ENCODE measurements at regions not wholly inside any gene's neighbourhood (a gene's known extent, or its start where the extent isn't known, plus 50 kb on each side); places are given as distances from the start of the nearest gene placed in this dataset.

GRCh38 chr1:98813738-98814309 is 152.3 kb downstream of the SNX7 start:
- CTCF ChIA-PET = no interaction called here

GRCh38 chr1:98817821-98818220 is 156.3 kb downstream of the SNX7 start:
- Histone ChIP-seq H3K27me3 (ENCODE audit: control insufficient read depth in 1 of 2, insufficient read depth in 2 of 2, low read length in 2 of 2) (no peaks in the 10 kb centered on the region), H3K36me3 (ENCODE audit: insufficient read depth, low read length) (no peaks in the 10 kb centered on the region), H3K9me3 (ENCODE audit: control insufficient read depth in 1 of 2, insufficient read depth in 1 of 2, low read length in 2 of 2) (no peaks in the 10 kb centered on the region), H3K4me3 (ENCODE audit: low read length) (no peak overlapping the region), H3K4me1 (ENCODE audit: insufficient read depth, low read length) (no peaks in the 10 kb centered on the region), H3K27ac (ENCODE audit: low read depth in 1 of 2, low read length in 2 of 2) (no peak overlapping the region)
- ATAC-seq (ENCODE audit: poor library complexity) (no peak), DNase-seq (no peak)
- TF ChIP-seq CTCF (IDR thresholded peaks at IDR 0.05) = no peak
- peaks cover 21% of the 10 kb centered on the region for H3K4me1 Mint-ChIP-seq (ENCODE audit: low read depth)
- H3K36me3 Mint-ChIP-seq (ENCODE audit: low read depth) = no peaks in the 10 kb centered on the region
- intact Hi-C loops (cut with DNase I, micrococcal nuclease) = no loop called here
- no peaks in the 10 kb centered on the region for H3K27me3 Mint-ChIP-seq
- no peak overlapping the region for H3K4me3 Mint-ChIP-seq
- POLR2A ChIA-PET = no interaction called here
- CTCF ChIA-PET = no interaction called here
- H3K27ac Mint-ChIP-seq = no peak overlapping the region
- H3K9me3 Mint-ChIP-seq = no peaks in the 10 kb centered on the region

More at GRCh38 chr1:98813738-98814309, 152.3 kb downstream of the SNX7 start:
- H3K9me3 Mint-ChIP-seq = peaks cover 2% of the 10 kb centered on the region
- no peak for TF ChIP-seq CTCF (IDR thresholded peaks at IDR 0.05)
- Histone ChIP-seq H3K27ac (ENCODE audit: low read depth in 1 of 2, low read length in 2 of 2) (no peak overlapping the region), H3K27me3 (ENCODE audit: control insufficient read depth in 1 of 2, insufficient read depth in 2 of 2, low read length in 2 of 2) (no peaks in the 10 kb centered on the region), H3K4me3 (ENCODE audit: low read length) (no peak overlapping the region), H3K4me1 (ENCODE audit: insufficient read depth, low read length) (no peaks in the 10 kb centered on the region), H3K9me3 (ENCODE audit: control insufficient read depth in 1 of 2, insufficient read depth in 1 of 2, low read length in 2 of 2) (peaks cover 6 to 7% of the 10 kb centered on the region in 2 experiments), H3K36me3 (ENCODE audit: insufficient read depth, low read length) (no peaks in the 10 kb centered on the region)
- peak in 1 of 14 experiments; percentile 11 for DNase-seq
- no peak for ATAC-seq (ENCODE audit: poor library complexity)
- peaks cover under 1% of the 10 kb centered on the region for H3K36me3 Mint-ChIP-seq (ENCODE audit: low read depth)
- no peaks in the 10 kb centered on the region for H3K27me3 Mint-ChIP-seq
- H3K27ac Mint-ChIP-seq = no peak overlapping the region
- POLR2A ChIA-PET = no interaction called here
- peaks cover 21% of the 10 kb centered on the region for H3K4me1 Mint-ChIP-seq (ENCODE audit: low read depth)
- intact Hi-C loops (cut with DNase I, micrococcal nuclease) = no loop called here
- H3K4me3 Mint-ChIP-seq = no peak overlapping the region

- no peaks in the 10 kb centered on the region for H3K27me3 ChIP-seq (ENCODE audit: control insufficient read depth in 1 of 2, insufficient read depth in 2 of 2, low read length in 2 of 2)
- ATAC-seq (ENCODE audit: poor library complexity) = no peak
- H3K9me3 ChIP-seq (ENCODE audit: control insufficient read depth in 1 of 2, insufficient read depth in 1 of 2, low read length in 2 of 2) = peaks cover 0 to 5% of the 10 kb centered on the region in 2 experiments
- H3K27me3 Mint-ChIP-seq = no peaks in the 10 kb centered on the region
- no peak for TF ChIP-seq CTCF (IDR thresholded peaks at IDR 0.05)
- H3K27ac Mint-ChIP-seq = no peak overlapping the region
- H3K4me3 Mint-ChIP-seq = no peak overlapping the region
- intact Hi-C loops (cut with DNase I, micrococcal nuclease) = no loop called here
- no peak overlapping the region for H3K4me3 ChIP-seq (ENCODE audit: low read length)
- H3K36me3 ChIP-seq (ENCODE audit: insufficient read depth, low read length) = no peaks in the 10 kb centered on the region
- H3K4me1 Mint-ChIP-seq (ENCODE audit: low read depth) = no peaks in the 10 kb centered on the region
- ChIA-PET CTCF (no interaction called here), POLR2A (interaction anchor here (1.0 to 1.4 kb wide), 2 partner anchors 27 to 50 kb away, joined by 3 to 5 read pairs; no protein-coding TSS in a partner anchor)
- H3K4me1 ChIP-seq (ENCODE audit: insufficient read depth, low read length) = no peaks in the 10 kb centered on the region
- H3K27ac ChIP-seq (ENCODE audit: low read depth in 1 of 2, low read length in 2 of 2) = no peak overlapping the region
- H3K9me3 Mint-ChIP-seq = no peaks in the 10 kb centered on the region
- H3K36me3 Mint-ChIP-seq (ENCODE audit: low read depth) = no peaks in the 10 kb centered on the region
- DNase-seq = no peak
Measured at GRCh38 chr1:98821379-98821778, 159.9 kb downstream of the SNX7 start.

Data from CD4-positive, alpha-beta T cell (primary cell).